Activated CD4-positive, alpha-beta memory T cell treated with anti-CD3 and anti-CD28 coated beads, Interleukin-2, amount 10 ng/mL, durations not matched to agents 7 days and 5 days (primary cell): ENCODE measurements at regions not wholly inside any gene's neighbourhood (a gene's known extent, or its start where the extent isn't known, plus 50 kb on each side); places are given as distances from the start of the nearest gene placed in this dataset.

ENCODE experiments used
- CTCF ChIA-PET: fragments of 350-600 bp; sonication (Branson Sonifier 250); formaldehyde crosslinking; loops from one replicate; lab custom pipeline; 2021; ENCODE audit warnings: antibody characterized with exemption, inconsistent platforms; lab: Charles Lee
- POLR2A ChIA-PET: fragments of 350-600 bp; sonication (Branson Sonifier 250); formaldehyde crosslinking; loops from one replicate; lab custom pipeline; 2021; ENCODE audit warnings: antibody characterized with exemption; lab: Charles Lee
- DNase-seq: peaks from one replicate; pipeline ENCODE4 v3.0.0-alpha.2; 2020
- H3K27ac Mint-ChIP-seq: one replicate; pipeline ENCODE4 v1.8.0; 2021; ENCODE audit warnings: mild to moderate bottlenecking, mixed read lengths
- H3K27me3 Mint-ChIP-seq: one replicate; pipeline ENCODE4 v1.8.0; 2021; ENCODE audit warnings: mixed read lengths
- H3K36me3 Mint-ChIP-seq: one replicate; pipeline ENCODE4 v1.8.0; 2021; ENCODE audit warnings: low read depth, mixed read lengths
- H3K4me1 Mint-ChIP-seq: one replicate; pipeline ENCODE4 v1.8.0; 2021; ENCODE audit warnings: mixed read lengths
- H3K4me3 Mint-ChIP-seq: one replicate; pipeline ENCODE4 v1.8.0; 2021; ENCODE audit warnings: mild to moderate bottlenecking, mixed read lengths
- H3K9me3 Mint-ChIP-seq: one replicate; pipeline ENCODE4 v1.8.0; 2021; ENCODE audit warnings: mixed read lengths

DNA sequence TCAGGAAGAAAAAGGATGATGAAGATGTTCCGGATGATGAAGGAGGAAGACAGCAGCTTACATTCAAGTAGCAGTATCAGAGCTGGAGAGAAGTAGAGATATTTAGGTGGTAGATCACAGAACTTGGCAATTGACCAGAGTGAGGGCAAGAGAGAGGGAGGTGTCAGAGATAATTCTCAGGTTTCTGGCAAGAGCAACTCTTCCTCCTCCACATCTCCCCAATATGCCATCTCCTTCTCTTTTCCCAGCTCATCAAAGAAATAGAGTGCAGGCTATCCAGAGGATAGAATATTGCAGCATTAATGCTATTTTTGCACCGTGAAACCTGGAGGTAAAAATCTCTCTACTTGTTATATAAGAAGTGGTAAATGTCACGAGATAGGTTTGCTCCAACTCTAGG is 64.9 kb upstream of the OPCML start:
- DNase-seq = no peak
- POLR2A ChIA-PET = no interaction called here
- H3K27ac Mint-ChIP-seq = no peak overlapping the region
- H3K4me3 Mint-ChIP-seq = no peak overlapping the region
- CTCF ChIA-PET = no interaction called here
- H3K9me3 Mint-ChIP-seq = no peaks in the 10 kb centered on the region
- no peaks in the 10 kb centered on the region for H3K27me3 Mint-ChIP-seq
- H3K4me1 Mint-ChIP-seq = no peaks in the 10 kb centered on the region
- no peaks in the 10 kb centered on the region for H3K36me3 Mint-ChIP-seq

DNA sequence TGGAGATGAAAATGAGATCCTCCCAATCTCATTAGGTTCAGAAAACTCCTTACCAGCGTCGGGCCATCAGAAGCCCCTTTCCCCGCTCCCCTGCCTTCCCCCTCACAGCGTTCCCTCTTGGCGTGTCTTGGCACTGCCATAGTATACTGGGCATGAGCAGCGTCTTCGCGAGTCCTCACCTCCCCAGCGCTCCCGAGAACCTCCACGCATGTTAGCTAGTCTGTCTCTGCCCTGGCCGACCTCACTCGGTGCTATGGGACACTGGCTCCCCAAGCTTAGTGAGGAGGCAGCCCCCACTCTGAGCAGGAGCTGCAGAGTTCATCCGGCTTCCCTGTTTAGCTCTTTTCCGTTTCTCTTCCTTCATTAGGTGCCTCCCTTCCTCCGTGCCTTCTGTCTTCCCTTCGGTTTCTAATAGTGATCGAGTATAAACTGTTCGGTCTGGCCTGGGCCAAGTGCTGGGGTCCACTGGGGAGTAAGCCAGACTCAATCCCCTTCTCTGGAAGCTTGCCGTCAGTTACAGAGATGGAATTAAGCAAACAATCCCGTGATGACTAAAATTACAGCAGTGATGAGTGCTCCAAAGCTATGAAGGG is 63.8 kb upstream of the OPCML start:
- Mint-ChIP-seq H3K4me3 (no peak overlapping the region), H3K27me3 (no peaks in the 10 kb centered on the region), H3K36me3 (no peaks in the 10 kb centered on the region), H3K9me3 (no peaks in the 10 kb centered on the region), H3K4me1 (no peaks in the 10 kb centered on the region), H3K27ac (no peak overlapping the region)
- CTCF ChIA-PET = no interaction called here
- DNase-seq = no peak
- POLR2A ChIA-PET = no interaction called here

DNA sequence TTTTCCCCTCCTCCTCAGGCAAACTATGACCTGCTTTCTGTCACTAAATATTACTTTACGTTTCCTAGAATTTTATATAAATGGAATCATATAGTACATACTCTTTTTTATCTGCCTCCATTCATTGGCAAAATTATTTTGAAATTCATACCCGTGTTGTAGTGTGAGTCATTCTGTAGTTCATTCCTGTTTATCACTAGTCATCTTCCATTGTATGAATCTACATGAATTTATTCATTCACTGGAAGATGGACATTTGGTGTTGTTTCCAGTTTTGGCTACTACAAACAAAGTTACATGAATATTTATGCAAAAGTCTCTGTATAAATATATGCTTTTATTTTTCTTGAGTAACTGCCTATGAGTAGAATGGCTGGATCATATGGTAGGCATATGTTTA is 60.7 kb upstream of the OPCML start:
- POLR2A ChIA-PET = no interaction called here
- no peaks in the 10 kb centered on the region for H3K9me3 Mint-ChIP-seq

DNA sequence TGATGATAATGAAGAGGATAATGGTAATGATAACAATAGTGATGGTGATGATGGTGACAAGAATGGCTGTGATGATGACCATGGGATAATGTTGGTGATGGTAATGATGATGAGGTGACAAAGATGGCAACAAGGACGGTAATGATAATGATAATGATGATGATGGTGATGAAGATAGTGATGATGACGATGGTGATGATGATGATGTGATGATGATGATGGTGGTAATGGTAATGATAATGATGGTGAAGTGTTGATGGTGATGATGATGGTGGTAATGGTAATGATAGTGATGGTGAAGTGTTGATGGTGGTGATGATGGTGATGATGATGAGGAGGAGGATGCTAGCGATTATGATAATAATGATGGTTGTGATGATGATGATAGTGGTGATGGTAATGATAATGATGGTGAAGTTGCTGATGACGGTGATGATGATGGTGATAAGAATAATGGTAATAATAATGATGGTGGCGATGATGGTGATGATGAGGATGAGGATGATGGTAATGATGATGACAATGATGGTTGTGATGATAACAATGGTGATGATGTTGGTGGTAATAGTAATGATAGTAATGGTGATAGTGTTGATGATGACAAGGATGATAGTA is 54.7 kb upstream of the OPCML start:
- Mint-ChIP-seq H3K4me3 (no peak overlapping the region), H3K27ac (no peak overlapping the region), H3K27me3 (no peaks in the 10 kb centered on the region), H3K9me3 (peaks cover 2% of the 10 kb centered on the region), H3K4me1 (no peaks in the 10 kb centered on the region), H3K36me3 (no peaks in the 10 kb centered on the region)
- POLR2A ChIA-PET = no interaction called here
- DNase-seq = no peak
- CTCF ChIA-PET = no interaction called here

More for the DNA sequence above, 60.7 kb upstream of the OPCML start:
- no peak overlapping the region for H3K27ac Mint-ChIP-seq
- no peaks in the 10 kb centered on the region for H3K4me1 Mint-ChIP-seq
- H3K4me3 Mint-ChIP-seq = no peak overlapping the region
- CTCF ChIA-PET = no interaction called here
- no peaks in the 10 kb centered on the region for H3K27me3 Mint-ChIP-seq
- H3K36me3 Mint-ChIP-seq = no peaks in the 10 kb centered on the region
- DNase-seq = no peak

DNA sequence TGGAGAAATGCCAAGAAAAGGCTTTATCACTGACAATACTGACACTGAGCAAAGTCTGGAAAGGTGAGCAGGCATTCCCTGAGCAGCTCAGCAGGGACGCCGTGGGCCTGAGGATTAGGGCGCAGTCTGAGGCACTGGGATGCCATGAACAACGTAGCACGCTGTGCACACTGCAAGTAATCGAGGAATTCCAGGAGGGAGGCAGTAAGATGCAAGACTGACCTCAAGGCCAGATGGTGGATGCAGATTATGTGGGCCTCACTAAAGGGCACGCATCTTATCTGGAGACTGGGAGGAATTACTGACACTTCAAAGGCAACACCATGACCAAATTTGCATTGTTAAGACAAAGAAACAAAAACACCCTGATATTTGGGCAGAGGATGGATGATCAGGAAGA is 50.4 kb upstream of the OPCML start:
- DNase-seq = no peak
- peaks cover 2% of the 10 kb centered on the region for H3K9me3 Mint-ChIP-seq
- H3K27me3 Mint-ChIP-seq = no peaks in the 10 kb centered on the region
- no peaks in the 10 kb centered on the region for H3K4me1 Mint-ChIP-seq
- CTCF ChIA-PET = no interaction called here
- no peak overlapping the region for H3K4me3 Mint-ChIP-seq
- H3K27ac Mint-ChIP-seq = no peak overlapping the region
- H3K36me3 Mint-ChIP-seq = no peaks in the 10 kb centered on the region
- POLR2A ChIA-PET = no interaction called here

DNA sequence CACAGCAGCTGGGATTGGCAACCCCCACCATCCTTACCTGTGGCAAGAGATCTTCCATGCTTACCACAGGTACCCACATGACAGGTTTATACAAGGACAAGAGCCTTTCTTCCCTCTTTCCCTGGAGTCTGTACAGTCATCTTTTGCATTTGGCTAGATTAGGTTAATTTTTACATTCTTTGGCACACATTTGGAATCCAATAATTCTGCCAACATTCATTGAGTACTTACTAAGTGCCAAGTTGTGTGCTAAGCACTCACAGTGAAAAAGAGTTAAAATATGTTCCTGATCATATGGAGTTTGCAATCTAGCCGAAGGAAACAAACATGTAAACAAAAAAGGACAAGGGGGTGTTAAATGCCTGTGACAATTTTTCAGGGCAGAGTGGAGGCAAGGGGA is 50.0 kb upstream of the OPCML start:
- H3K9me3 Mint-ChIP-seq = peaks cover 2% of the 10 kb centered on the region
- DNase-seq = no peak
- no peak overlapping the region for H3K27ac Mint-ChIP-seq
- POLR2A ChIA-PET = no interaction called here
- no peak overlapping the region for H3K4me3 Mint-ChIP-seq
- no peaks in the 10 kb centered on the region for H3K4me1 Mint-ChIP-seq
- H3K36me3 Mint-ChIP-seq = no peaks in the 10 kb centered on the region
- no peaks in the 10 kb centered on the region for H3K27me3 Mint-ChIP-seq
- CTCF ChIA-PET = no interaction called here
